PC-9 (cell line): ENCODE measurements at regions not wholly inside any gene's neighbourhood (a gene's known extent, or its start where the extent isn't known, plus 50 kb on each side); places are given as distances from the start of the nearest gene placed in this dataset.

Experiments used
- BruUV-seq: library from RNA; stranded (reverse); fragments of 400-500 nt; replicated peaks from 2 replicates; lab custom pipeline; 2021; lab: Mats Ljungman, UMichigan
- CTCF ChIA-PET: fragments of 300-600 bp; sonication (Branson Sonifier 250); formaldehyde crosslinking; loops from one replicate; lab custom pipeline; 2022; ENCODE audit warnings: antibody characterized with exemption; lab: Charles Lee
- POLR2A ChIA-PET: fragments of 300-600 bp; sonication (Branson Sonifier 250); formaldehyde crosslinking; loops from one replicate; lab custom pipeline; 2022; ENCODE audit warnings: antibody characterized with exemption; ENCODE audit not compliant: unreplicated experiment; lab: Charles Lee
- DNase-seq, 2 experiments: peaks; one replicate each; pipeline versions ENCODE4 v3.0.0 to v3.0.0-alpha.2; 2015 to 2022; ENCODE audit warnings: mixed read lengths in 1 of 2
- H2AFZ ChIP-seq: fragments of 200-600 bp; sonication (generic); 2 replicates; pipeline ENCODE4 v1.8.1; 2017; ENCODE audit warnings: antibody characterized with exemption
- H3F3A ChIP-seq: fragments of 200-600 bp; sonication (generic); 2 replicates; pipeline ENCODE4 v1.8.1; 2017; ENCODE audit warnings: antibody characterized with exemption, mild to moderate bottlenecking, low read depth; ENCODE audit not compliant: insufficient read depth
- H3K27ac ChIP-seq: fragments of 200-600 bp; sonication (generic); 2 replicates; pipeline ENCODE4 v1.6.1; 2016; ENCODE audit warnings: mixed run types
- H3K27me3 ChIP-seq: fragments of 200-600 bp; sonication (generic); 2 replicates; pipeline ENCODE4 v1.6.1; 2016; ENCODE audit warnings: low read depth, mixed run types; ENCODE audit not compliant: insufficient read depth
- H3K36me3 ChIP-seq: fragments of 200-600 bp; sonication (generic); 2 replicates; pipeline ENCODE4 v1.6.1; 2016; ENCODE audit warnings: low read depth, mixed run types
- H3K4me1 ChIP-seq: fragments of 200-600 bp; sonication (generic); replicated peaks from 2 replicates; pipeline ENCODE4 v1.6.1; 2016; ENCODE audit warnings: mixed run types; ENCODE audit not compliant: insufficient read depth
- H3K4me2 ChIP-seq: fragments of 200-600 bp; sonication (generic); 2 replicates; pipeline ENCODE4 v1.6.1; 2017; ENCODE audit warnings: mixed run types
- H3K4me3 ChIP-seq: fragments of 200-600 bp; sonication (generic); 2 replicates; pipeline ENCODE4 v1.6.1; 2016; ENCODE audit warnings: mixed run types
- H3K79me2 ChIP-seq: fragments of 200-600 bp; sonication (generic); 2 replicates; pipeline ENCODE4 v1.6.1; 2017; ENCODE audit warnings: low read depth, mixed run types
- H3K9me2 ChIP-seq: fragments of 200-600 bp; sonication (generic); 2 replicates; pipeline ENCODE4 v1.8.1; 2017; ENCODE audit warnings: mild to moderate bottlenecking; ENCODE audit not compliant: insufficient read depth
- H3K9me3 ChIP-seq: fragments of 200-600 bp; sonication (generic); 2 replicates; pipeline ENCODE4 v1.8.1; 2016; ENCODE audit warnings: low read depth; ENCODE audit not compliant: insufficient read depth
- H4K20me1 ChIP-seq: fragments of 200-600 bp; sonication (generic); 2 replicates; pipeline ENCODE4 v1.8.1; 2017; ENCODE audit not compliant: insufficient read depth
- CTCF ChIP-seq: fragments of 200-600 bp; sonication (generic); conservative IDR thresholded peaks from 2 replicates; pipeline ENCODE4 v1.6.1; 2017; ENCODE audit warnings: mixed run types, antibody characterized with exemption, mild to moderate bottlenecking, moderate library complexity
- EZH2 ChIP-seq: fragments of 200-600 bp; sonication (generic); IDR thresholded peaks from 2 replicates; pipeline ENCODE4 v1.8.0; 2017; ENCODE audit warnings: antibody characterized with exemption, low read depth
- intact Hi-C: fragments of 100-400 bp; cut with micrococcal nuclease; formaldehyde crosslinking; loops from one replicate; pipeline ENCODE4 v1.10.0; 2022; ENCODE audit not compliant: unreplicated experiment

- H3K79me2 ChIP-seq, result no peaks in the 10 kb centered on the region
- BruUV-seq, result no TSS peak
- H3K9me3 ChIP-seq, result no peaks in the 10 kb centered on the region
- H3F3A ChIP-seq, result no peaks in the 10 kb centered on the region
- no peak overlapping the region for H3K4me3 ChIP-seq
- H3K9me2 ChIP-seq, result no peaks in the 10 kb centered on the region
- CTCF ChIA-PET, result no interaction called here
- no peaks in the 10 kb centered on the region for H3K36me3 ChIP-seq
- H4K20me1 ChIP-seq, result no peaks in the 10 kb centered on the region
- H3K4me1 ChIP-seq, result no peaks in the 10 kb centered on the region
- no peak overlapping the region for H3K27ac ChIP-seq
- POLR2A ChIA-PET, result no interaction called here
- DNase-seq, result peak in 1 of 2 experiments; percentile 48
- intact Hi-C loops, result no loop called here
- H2AFZ ChIP-seq, result no peak overlapping the region
- H3K27me3 ChIP-seq, result no peaks in the 10 kb centered on the region
- H3K4me2 ChIP-seq, result no peak overlapping the region
- TF ChIP-seq EZH2, result no peak
- TF ChIP-seq CTCF, result no peak
Observed at GRCh38 chr2:30326497-30326896, 95.2 kb downstream of the LBH start.

GRCh38 chr2:30331038-30331437, 99.7 kb downstream of the LBH start:
- Histone ChIP-seq H3K4me3 (no peak overlapping the region), H3F3A (peaks cover 3% of the 10 kb centered on the region; the same call in 1 of the 2 replicates), H3K9me3 (no peaks in the 10 kb centered on the region), H3K36me3 (no peaks in the 10 kb centered on the region), H3K79me2 (no peaks in the 10 kb centered on the region), H3K4me1 (no peaks in the 10 kb centered on the region), H2AFZ (no peak overlapping the region), H3K27me3 (no peaks in the 10 kb centered on the region), H3K9me2 (no peaks in the 10 kb centered on the region), H3K4me2 (no peak overlapping the region), H4K20me1 (no peaks in the 10 kb centered on the region), H3K27ac (no peak overlapping the region)
- intact Hi-C loops, result no loop called here
- BruUV-seq, result no TSS peak
- CTCF ChIA-PET, result no interaction called here
- POLR2A ChIA-PET, result no interaction called here
- DNase-seq, result no peak
- no peak for TF ChIP-seq CTCF
- TF ChIP-seq EZH2, result no peak

GRCh38 chr2:30331869-30332268, 100.5 kb downstream of the LBH start:
- Histone ChIP-seq H4K20me1 (no peaks in the 10 kb centered on the region), H3K27ac (no peak overlapping the region), H2AFZ (no peak overlapping the region), H3K9me2 (no peaks in the 10 kb centered on the region), H3K4me1 (no peaks in the 10 kb centered on the region), H3K9me3 (no peaks in the 10 kb centered on the region), H3F3A (peaks cover 3% of the 10 kb centered on the region; the same call in 1 of the 2 replicates), H3K4me3 (no peak overlapping the region), H3K79me2 (no peaks in the 10 kb centered on the region), H3K36me3 (no peaks in the 10 kb centered on the region), H3K4me2 (no peak overlapping the region), H3K27me3 (no peaks in the 10 kb centered on the region)
- intact Hi-C loops, result no loop called here
- no TSS peak for BruUV-seq
- no peak for DNase-seq
- CTCF ChIA-PET, result no interaction called here
- TF ChIP-seq CTCF, result no peak
- TF ChIP-seq EZH2, result no peak
- POLR2A ChIA-PET, result no interaction called here
